AG04450 (cell line): ENCODE measurements at regions not wholly inside any gene's neighbourhood (a gene's known extent, or its start where the extent isn't known, plus 50 kb on each side); places are given as distances from the start of the nearest gene placed in this dataset.

Experiments
- CTCF ChIA-PET: fragments of 300-600, 350-600 bp; formaldehyde crosslinking; extraction: SDS; loops from one replicate; lab custom pipeline; 2022; ENCODE audit warnings: antibody characterized with exemption, inconsistent platforms; lab: Charles Lee
- POLR2A ChIA-PET: fragments of 350-600 bp; formaldehyde crosslinking; extraction: SDS; loops from one replicate; lab custom pipeline; 2021; ENCODE audit warnings: antibody characterized with exemption, inconsistent platforms; lab: Yijun Ruan, JAX
- DNase-seq: peaks from one replicate; pipeline ENCODE4 v3.0.0-alpha.2; 2011; ENCODE audit warnings: low read depth, low spot score
- H3K27ac ChIP-seq: one replicate; pipeline ENCODE4 v1.5.1; 2012; ENCODE audit warnings: low read depth, low read length, control low read depth
- H3K27me3 ChIP-seq: one replicate; pipeline ENCODE4 v1.6.0; 2012; ENCODE audit warnings: low read length; ENCODE audit not compliant: control insufficient read depth, insufficient read depth
- H3K4me3 ChIP-seq: 2 replicates; pipeline ENCODE4 v1.5.1; 2011; ENCODE audit warnings: mild to moderate bottlenecking, low read depth, low read length, control low read depth
- H3K9me3 ChIP-seq: 2 replicates; pipeline ENCODE4 v1.5.1; 2012; ENCODE audit warnings: low read length; ENCODE audit not compliant: control insufficient read depth, insufficient read depth
- CTCF ChIP-seq: IDR thresholded peaks from 2 replicates; pipeline ENCODE4 v1.5.1; 2011; ENCODE audit warnings: low read depth, low read length, control low read depth, inconsistent platforms

- Histone ChIP-seq H3K4me3 (no peak overlapping the region), H3K9me3 (no peaks in the 10 kb centered on the region), H3K27ac (no peak overlapping the region), H3K27me3 (no peaks in the 10 kb centered on the region)
- POLR2A ChIA-PET, result no interaction called here
- no peak for DNase-seq
- CTCF ChIA-PET, result no interaction called here
- no peak for TF ChIP-seq CTCF
Observed at GRCh38 chr5:54704825-54705224, 187.3 kb downstream of the SNX18 start.

GRCh38 chr5:54704333-54704732, 186.8 kb downstream of the SNX18 start:
- H3K4me3 ChIP-seq, result no peak overlapping the region
- peak; percentile 55 for DNase-seq
- CTCF ChIA-PET, result no interaction called here
- POLR2A ChIA-PET, result interaction anchor here (1.5 kb wide), 1 partner anchor 15 kb away, joined by 5 read pairs; no protein-coding TSS in a partner anchor
- no peaks in the 10 kb centered on the region for H3K27me3 ChIP-seq
- no peak for TF ChIP-seq CTCF
- H3K9me3 ChIP-seq, result no peaks in the 10 kb centered on the region
- no peak overlapping the region for H3K27ac ChIP-seq

DNA sequence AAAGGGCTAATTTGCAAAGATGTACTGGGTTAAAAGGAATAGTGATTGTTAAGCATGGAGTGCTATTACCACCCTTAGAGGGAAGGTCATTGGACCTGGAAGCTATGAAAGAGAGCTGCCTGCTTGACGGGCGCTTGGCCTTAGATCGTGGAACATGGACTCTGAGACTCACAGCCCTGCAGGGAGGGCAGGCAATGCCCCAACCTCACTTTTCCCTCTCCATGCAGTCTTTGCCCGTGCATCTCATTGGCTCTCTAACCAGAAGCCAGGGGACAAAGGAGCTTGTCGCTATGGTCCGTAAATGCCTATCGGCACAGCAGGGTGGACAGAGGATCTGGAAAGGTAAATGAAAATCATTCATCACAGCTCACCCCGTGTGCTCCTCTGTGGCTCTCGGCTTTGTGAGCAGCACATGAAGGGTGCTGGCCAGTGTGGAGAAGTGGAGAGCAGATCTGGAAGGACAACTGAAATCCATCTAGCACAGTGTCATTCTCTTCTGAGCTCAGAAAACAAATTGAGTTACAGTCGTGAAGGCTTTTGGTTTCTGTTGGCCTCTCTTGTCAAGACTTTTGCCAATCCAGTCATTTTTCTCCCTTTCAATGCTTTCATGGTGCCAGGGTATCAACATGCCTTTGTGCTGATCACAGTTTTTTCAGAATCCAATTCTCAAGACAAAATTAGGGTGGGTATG, 186.2 kb downstream of the SNX18 start:
- TF ChIP-seq CTCF, result no peak
- H3K27ac ChIP-seq, result peak overlapping the region; percentile 71
- no peaks in the 10 kb centered on the region for H3K27me3 ChIP-seq
- DNase-seq, result no peak
- CTCF ChIA-PET, result interaction anchor here (0.9 to 1.5 kb wide), 4 partner anchors 41 to 203 kb away, joined by 4 to 5 read pairs (median 4); no protein-coding TSS in a partner anchor
- POLR2A ChIA-PET, result interaction anchor here (1.3 to 1.5 kb wide), 2 partner anchors 16 to 41 kb away, joined by 5 to 7 read pairs; no protein-coding TSS in a partner anchor
- H3K4me3 ChIP-seq, result no peak overlapping the region
- H3K9me3 ChIP-seq, result no peaks in the 10 kb centered on the region

- no peaks in the 10 kb centered on the region for H3K27me3 ChIP-seq
- TF ChIP-seq CTCF, result no peak
- no peaks in the 10 kb centered on the region for H3K9me3 ChIP-seq
- ChIA-PET POLR2A (interaction anchor here (1.3 to 1.5 kb wide), 2 partner anchors 16 to 41 kb away, joined by 5 to 7 read pairs; no protein-coding TSS in a partner anchor), CTCF (interaction anchor here (0.9 to 1.5 kb wide), 4 partner anchors 41 to 204 kb away, joined by 4 to 5 read pairs (median 4); no protein-coding TSS in a partner anchor)
- DNase-seq, result peak; percentile 69
- H3K4me3 ChIP-seq, result peak overlapping the region; percentile 32
- H3K27ac ChIP-seq, result peak overlapping the region; percentile 71
Observed at GRCh38 chr5:54703133-54703532, 185.6 kb downstream of the SNX18 start.

- CTCF ChIA-PET, result interaction anchor here (1.3 to 1.5 kb wide), 3 partner anchors 143 to 204 kb away, joined by 4 read pairs; no protein-coding TSS in a partner anchor
- peak overlapping the region; percentile 11 for H3K4me3 ChIP-seq
- peak overlapping the region; percentile 71 for H3K27ac ChIP-seq
- TF ChIP-seq CTCF, result no peak
- no peak for DNase-seq
- no peaks in the 10 kb centered on the region for H3K9me3 ChIP-seq
- POLR2A ChIA-PET, result interaction anchor here (1.3 to 1.8 kb wide), 2 partner anchors 42 kb away, joined by 7 to 9 read pairs; no protein-coding TSS in a partner anchor
- no peaks in the 10 kb centered on the region for H3K27me3 ChIP-seq
Observed at GRCh38 chr5:54702470-54702869, 184.9 kb downstream of the SNX18 start.
